Medulla oblongata (tissue), 1 donor: ENCODE measurements at regions not wholly inside any gene's neighbourhood (a gene's known extent, or its start where the extent isn't known, plus 50 kb on each side); places are given as distances from the start of the nearest gene placed in this dataset.

Source experiments
- DNase-seq: peaks from one replicate; pipeline ENCODE4 v3.0.0-alpha.2; 2015; ENCODE audit errors: extremely low spot score

GRCh38 chr6:104087765-104088164 is 772.0 kb downstream of the HACE1 start:
- DNase-seq: no peak

GRCh38 chr6:104068281-104068680 is 791.4 kb downstream of the HACE1 start:
- DNase-seq: no peak

- DNase-seq: no peak
Measured at GRCh38 chr6:104064876-104065275, 794.8 kb downstream of the HACE1 start.

GRCh38 chr6:104050455-104050854 is 809.3 kb downstream of the HACE1 start:
- no peak for DNase-seq

- no peak for DNase-seq
Measured at GRCh38 chr6:104046426-104046825, 813.3 kb downstream of the HACE1 start.

- DNase-seq: no peak
Measured at GRCh38 chr6:104031346-104031745, 828.4 kb downstream of the HACE1 start.

GRCh38 chr6:104022126-104022525 is 837.6 kb downstream of the HACE1 start:
- no peak for DNase-seq

GRCh38 chr6:104019075-104019753 is 840.5 kb downstream of the HACE1 start:
- DNase-seq: no peak

GRCh38 chr6:104017410-104018381 is 842.0 kb downstream of the HACE1 start:
- no peak for DNase-seq

- DNase-seq: no peak
Measured at GRCh38 chr6:104014163-104014959, 845.4 kb downstream of the HACE1 start.

- no peak for DNase-seq
Measured at GRCh38 chr6:104013312-104013971, 846.3 kb downstream of the HACE1 start.

- DNase-seq: no peak
Measured at GRCh38 chr6:104010897-104011296, 848.8 kb downstream of the HACE1 start.

- DNase-seq: no peak
Measured at GRCh38 chr6:104003803-104004516, 855.8 kb downstream of the HACE1 start.

GRCh38 chr6:103995571-103995970 is 864.1 kb downstream of the HACE1 start:
- no peak for DNase-seq

- DNase-seq: no peak
Measured at GRCh38 chr6:103983860-103984259, 875.9 kb downstream of the HACE1 start.

GRCh38 chr6:103983011-103983410 is 876.7 kb downstream of the HACE1 start:
- DNase-seq: no peak

- DNase-seq: no peak
Measured at GRCh38 chr6:103982574-103982973, 877.1 kb downstream of the HACE1 start.

- no peak for DNase-seq
Measured at GRCh38 chr6:103979308-103979707, 880.4 kb downstream of the HACE1 start.

GRCh38 chr6:103937389-103937788 is 922.3 kb downstream of the HACE1 start:
- no peak for DNase-seq

GRCh38 chr6:103925317-103925716 is 934.4 kb downstream of the HACE1 start:
- DNase-seq: no peak

GRCh38 chr6:103910018-103910417 is 949.7 kb downstream of the HACE1 start:
- no peak for DNase-seq
